ENCODE measurements at regions not wholly inside any gene's neighbourhood (a gene's known extent, or its start where the extent isn't known, plus 50 kb on each side); places are given as distances from the start of the nearest gene placed in this dataset.

DNA sequence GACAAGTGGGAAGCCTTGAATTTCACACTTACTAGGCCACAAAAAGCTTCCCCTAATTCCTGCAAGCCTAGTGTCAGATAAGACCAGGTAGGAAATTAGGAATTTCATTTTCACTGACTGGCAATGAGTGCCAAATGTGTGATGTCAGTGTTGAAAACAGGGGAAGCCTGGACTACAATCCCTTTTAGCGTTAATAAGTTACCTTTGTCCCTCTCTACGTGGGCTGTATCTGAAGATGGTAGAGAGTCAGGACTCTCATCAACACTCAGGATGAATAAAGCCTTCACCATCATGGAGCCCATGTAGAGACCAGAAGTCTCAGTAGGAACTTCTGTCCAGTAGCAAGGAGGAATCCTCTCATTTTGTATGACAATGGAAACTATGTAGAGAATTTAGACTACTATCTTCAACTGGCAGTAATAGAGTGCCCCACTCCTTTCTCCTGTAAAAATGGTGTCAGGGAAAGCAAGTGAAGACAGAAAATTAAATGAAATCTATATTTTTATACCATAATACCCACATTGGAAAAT, 324.1 kb upstream of the KLHL1 start:
- TF ChIP-seq, protein P1, sequence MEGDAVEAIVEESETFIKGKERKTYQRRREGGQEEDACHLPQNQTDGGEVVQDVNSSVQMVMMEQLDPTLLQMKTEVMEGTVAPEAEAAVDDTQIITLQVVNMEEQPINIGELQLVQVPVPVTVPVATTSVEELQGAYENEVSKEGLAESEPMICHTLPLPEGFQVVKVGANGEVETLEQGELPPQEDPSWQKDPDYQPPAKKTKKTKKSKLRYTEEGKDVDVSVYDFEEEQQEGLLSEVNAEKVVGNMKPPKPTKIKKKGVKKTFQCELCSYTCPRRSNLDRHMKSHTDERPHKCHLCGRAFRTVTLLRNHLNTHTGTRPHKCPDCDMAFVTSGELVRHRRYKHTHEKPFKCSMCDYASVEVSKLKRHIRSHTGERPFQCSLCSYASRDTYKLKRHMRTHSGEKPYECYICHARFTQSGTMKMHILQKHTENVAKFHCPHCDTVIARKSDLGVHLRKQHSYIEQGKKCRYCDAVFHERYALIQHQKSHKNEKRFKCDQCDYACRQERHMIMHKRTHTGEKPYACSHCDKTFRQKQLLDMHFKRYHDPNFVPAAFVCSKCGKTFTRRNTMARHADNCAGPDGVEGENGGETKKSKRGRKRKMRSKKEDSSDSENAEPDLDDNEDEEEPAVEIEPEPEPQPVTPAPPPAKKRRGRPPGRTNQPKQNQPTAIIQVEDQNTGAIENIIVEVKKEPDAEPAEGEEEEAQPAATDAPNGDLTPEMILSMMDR (IDR thresholded peaks at IDR 0.05; ENCODE audit: extremely low read depth, missing control alignments): no peak
- no peak for DNase-seq (ENCODE audit: low spot score)

DNA sequence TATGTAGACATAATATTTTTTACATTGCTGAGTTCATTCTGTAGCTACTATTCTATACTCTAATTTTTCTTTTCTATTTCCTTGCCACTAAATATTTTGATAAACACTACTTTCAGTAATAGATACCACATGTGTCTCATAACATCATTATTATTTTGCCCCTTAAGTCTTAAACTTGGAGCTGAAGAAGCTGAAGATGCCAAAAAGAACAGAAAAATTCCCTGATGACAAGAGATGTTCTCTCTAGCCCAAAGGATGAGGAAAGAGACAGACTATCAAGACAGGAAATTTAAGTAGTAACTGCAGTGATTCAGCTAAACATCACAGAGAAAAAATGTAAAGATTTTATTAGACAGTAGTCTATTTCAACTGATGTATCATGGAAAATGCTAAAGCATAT, 322.0 kb upstream of the KLHL1 start:
- DNase-seq (ENCODE audit: low spot score): no peak
- TF ChIP-seq, protein P1 (IDR thresholded peaks at IDR 0.05; ENCODE audit: extremely low read depth, missing control alignments): no peak

DNA sequence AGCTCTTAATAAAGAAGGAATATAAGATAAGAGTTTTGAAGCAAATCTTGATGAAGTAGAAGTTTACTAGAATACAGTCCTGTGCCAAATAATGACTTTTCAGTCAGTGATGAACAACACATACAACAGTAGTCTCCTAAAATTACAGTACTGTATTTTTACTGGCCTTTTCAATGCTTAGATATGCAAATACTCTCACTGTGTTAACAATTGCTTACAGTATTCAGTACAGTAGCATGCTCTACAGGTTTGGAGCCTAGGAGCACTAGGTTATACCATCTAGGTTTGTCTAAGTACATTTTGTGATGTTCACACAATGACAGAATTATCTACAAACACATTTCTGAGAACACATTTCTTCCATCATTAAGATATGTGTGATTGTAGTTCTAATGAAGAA, 316.7 kb upstream of the KLHL1 start:
- TF ChIP-seq, protein P1 (IDR thresholded peaks at IDR 0.05; ENCODE audit: extremely low read depth, missing control alignments): no peak
- DNase-seq (ENCODE audit: low spot score): no peak

DNA sequence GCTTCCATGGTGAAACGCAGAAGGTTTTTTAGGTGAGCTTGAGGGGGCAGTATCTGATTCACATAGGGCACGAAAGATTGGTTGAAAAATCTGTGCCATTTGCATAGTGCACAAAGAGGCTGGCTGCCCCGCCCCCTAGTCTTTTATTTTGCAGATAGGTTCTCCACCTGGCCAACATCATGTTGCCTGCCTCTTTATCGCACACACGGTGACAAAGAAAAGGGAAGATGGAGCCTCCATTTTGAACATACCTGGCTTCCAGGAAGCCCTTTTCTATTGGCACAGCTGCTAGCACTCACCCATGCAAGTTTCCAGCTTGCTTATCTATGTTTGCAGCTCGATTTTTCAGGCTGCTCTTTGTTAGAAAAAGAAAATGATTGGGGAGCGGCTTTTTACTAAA, 316.2 kb upstream of the KLHL1 start:
- no peak for DNase-seq (ENCODE audit: low spot score)
- TF ChIP-seq, protein P1 (IDR thresholded peaks at IDR 0.05; ENCODE audit: extremely low read depth, missing control alignments): no peak

DNA sequence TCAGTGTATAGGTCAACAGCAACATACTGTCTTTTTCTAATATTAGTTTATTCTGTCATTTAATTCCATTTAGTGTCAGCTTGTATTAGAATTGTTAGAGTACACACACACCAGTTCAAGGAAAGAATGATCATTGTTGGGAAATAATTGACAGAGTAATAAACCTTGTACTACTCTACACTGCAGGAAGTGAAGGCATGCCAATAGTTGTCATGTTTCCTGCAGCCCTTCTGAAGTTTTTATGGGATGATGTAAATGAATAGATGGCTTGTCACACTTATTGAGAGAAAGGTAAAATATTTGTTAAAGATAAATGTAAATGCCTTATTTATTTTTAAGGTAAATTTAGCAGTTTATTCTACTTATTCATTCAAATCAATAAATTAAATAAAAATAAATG, 306.9 kb upstream of the KLHL1 start:
- no peak for DNase-seq (ENCODE audit: low spot score)
- TF ChIP-seq, protein P1 (IDR thresholded peaks at IDR 0.05; ENCODE audit: extremely low read depth, missing control alignments): no peak

DNA sequence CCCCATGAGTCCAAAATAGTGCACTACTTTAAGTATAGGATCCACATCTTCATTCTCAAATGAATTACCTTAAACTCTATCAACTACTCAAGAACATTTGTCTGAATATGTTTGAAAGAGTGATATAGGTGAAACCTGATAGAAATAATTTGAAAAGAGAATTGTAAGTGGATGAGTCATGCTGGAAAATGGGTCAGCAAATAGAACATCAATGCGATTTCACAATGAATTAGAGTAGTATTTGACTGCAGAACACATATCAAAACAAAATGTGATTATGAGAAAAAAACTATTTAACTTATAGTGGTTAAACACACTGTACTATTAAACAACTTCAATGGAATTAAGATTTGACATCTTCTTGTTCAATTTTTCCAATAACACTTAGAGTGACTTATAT, 300.6 kb upstream of the KLHL1 start:
- DNase-seq (ENCODE audit: low spot score): no peak
- TF ChIP-seq, protein P1 (IDR thresholded peaks at IDR 0.05; ENCODE audit: extremely low read depth, missing control alignments): no peak

DNA sequence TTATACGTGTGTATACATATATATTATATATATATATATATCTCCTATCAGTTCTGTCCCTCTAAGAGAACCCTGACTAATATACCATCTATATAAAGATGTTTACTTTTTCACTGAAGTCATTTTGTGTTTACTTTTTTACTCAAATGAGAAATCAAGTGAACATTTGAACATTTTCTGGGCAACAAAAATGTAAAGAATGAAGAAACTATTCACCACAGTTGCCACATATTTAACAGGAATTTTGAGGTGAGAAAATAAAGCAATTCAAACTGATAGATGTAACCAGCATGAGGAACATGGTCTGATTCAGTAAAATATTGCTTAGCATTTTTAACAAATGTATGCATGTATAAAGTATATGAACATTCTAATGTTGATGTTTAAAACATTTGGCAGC, 299.2 kb upstream of the KLHL1 start:
- TF ChIP-seq, protein P1 (IDR thresholded peaks at IDR 0.05; ENCODE audit: extremely low read depth, missing control alignments): no peak
- no peak for DNase-seq (ENCODE audit: low spot score)
